Activated naive CD4-positive, alpha-beta T cell treated with anti-CD3 and anti-CD28 coated beads for 36 hours (primary cell): ENCODE measurements at regions not wholly inside any gene's neighbourhood (a gene's known extent, or its start where the extent isn't known, plus 50 kb on each side); places are given as distances from the start of the nearest gene placed in this dataset.

Experiments used
- CTCF ChIA-PET: fragments of 350-600 bp; sonication (Branson Sonifier 250); formaldehyde crosslinking; loops from one replicate; lab custom pipeline; 2021; ENCODE audit warnings: antibody characterized with exemption; lab: Charles Lee
- DNase-seq: peaks from one replicate; pipeline ENCODE4 v3.0.0-alpha.2; 2020
- H3K27ac Mint-ChIP-seq: one replicate; pipeline ENCODE4 v1.8.0; 2021; ENCODE audit warnings: mild to moderate bottlenecking, mixed read lengths
- H3K27me3 Mint-ChIP-seq: one replicate; pipeline ENCODE4 v1.8.0; 2021; ENCODE audit warnings: low read depth, mixed read lengths
- H3K36me3 Mint-ChIP-seq: one replicate; pipeline ENCODE4 v1.8.0; 2021; ENCODE audit warnings: low read depth, mixed read lengths
- H3K4me1 Mint-ChIP-seq: one replicate; pipeline ENCODE4 v1.8.0; 2021; ENCODE audit warnings: low read depth, mixed read lengths
- H3K4me3 Mint-ChIP-seq: one replicate; pipeline ENCODE4 v1.8.0; 2021; ENCODE audit warnings: mild to moderate bottlenecking, moderate library complexity, mixed read lengths
- H3K9me3 Mint-ChIP-seq: one replicate; pipeline ENCODE4 v1.8.0; 2021; ENCODE audit warnings: mixed read lengths
- intact Hi-C: fragments of 100-400 bp; cut with micrococcal nuclease; formaldehyde crosslinking; loops from one replicate; pipeline ENCODE4 v1.15.1; 2023

GRCh38 chr2:5473635-5474034 is 218.5 kb upstream of the SOX11 start:
- no peaks in the 10 kb centered on the region for H3K36me3 Mint-ChIP-seq
- H3K4me3 Mint-ChIP-seq = no peak overlapping the region
- no peak for DNase-seq
- no peak overlapping the region for H3K27ac Mint-ChIP-seq
- CTCF ChIA-PET = interaction anchor here (0.6 kb wide), 1 partner anchor 1408 kb away, joined by 3 read pairs; no protein-coding TSS in a partner anchor
- H3K4me1 Mint-ChIP-seq = no peaks in the 10 kb centered on the region
- H3K27me3 Mint-ChIP-seq = no peaks in the 10 kb centered on the region
- intact Hi-C loops = no loop called here
- H3K9me3 Mint-ChIP-seq = no peaks in the 10 kb centered on the region

GRCh38 chr2:5474716-5475115 is 217.5 kb upstream of the SOX11 start:
- H3K4me3 Mint-ChIP-seq = no peak overlapping the region
- no peaks in the 10 kb centered on the region for H3K4me1 Mint-ChIP-seq
- no peaks in the 10 kb centered on the region for H3K27me3 Mint-ChIP-seq
- no peak overlapping the region for H3K27ac Mint-ChIP-seq
- H3K9me3 Mint-ChIP-seq = no peaks in the 10 kb centered on the region
- no peak for DNase-seq
- CTCF ChIA-PET = no interaction called here
- intact Hi-C loops = no loop called here
- no peaks in the 10 kb centered on the region for H3K36me3 Mint-ChIP-seq

- Mint-ChIP-seq H3K27ac (no peak overlapping the region), H3K4me1 (no peaks in the 10 kb centered on the region), H3K36me3 (no peaks in the 10 kb centered on the region), H3K27me3 (peaks cover 16% of the 10 kb centered on the region), H3K9me3 (no peaks in the 10 kb centered on the region), H3K4me3 (no peak overlapping the region)
- DNase-seq = peak; percentile 28
- intact Hi-C loops = no loop called here
- CTCF ChIA-PET = no interaction called here
These were observed 212.8 kb upstream of the SOX11 start for GRCh38 chr2:5479265-5479928.

- CTCF ChIA-PET = no interaction called here
- intact Hi-C loops = no loop called here
- no peak for DNase-seq
- Mint-ChIP-seq H3K27ac (no peak overlapping the region), H3K27me3 (peaks cover 22% of the 10 kb centered on the region), H3K4me1 (no peaks in the 10 kb centered on the region), H3K4me3 (no peak overlapping the region), H3K9me3 (no peaks in the 10 kb centered on the region), H3K36me3 (no peaks in the 10 kb centered on the region)
These were observed 209.3 kb upstream of the SOX11 start for GRCh38 chr2:5482929-5483331.

- Mint-ChIP-seq H3K27ac (no peak overlapping the region), H3K27me3 (peaks cover 22% of the 10 kb centered on the region), H3K4me1 (no peaks in the 10 kb centered on the region), H3K9me3 (no peaks in the 10 kb centered on the region), H3K4me3 (no peak overlapping the region), H3K36me3 (no peaks in the 10 kb centered on the region)
- DNase-seq = no peak
- intact Hi-C loops = no loop called here
- CTCF ChIA-PET = no interaction called here
These were observed 207.3 kb upstream of the SOX11 start for GRCh38 chr2:5484868-5485267.

- Mint-ChIP-seq H3K27me3 (peaks cover 5% of the 10 kb centered on the region), H3K4me3 (no peak overlapping the region), H3K9me3 (no peaks in the 10 kb centered on the region), H3K4me1 (no peaks in the 10 kb centered on the region), H3K27ac (no peak overlapping the region), H3K36me3 (no peaks in the 10 kb centered on the region)
- DNase-seq = no peak
- intact Hi-C loops = no loop called here
- CTCF ChIA-PET = interaction anchor here (0.6 kb wide), 1 partner anchor 1644 kb away, joined by 3 read pairs; no protein-coding TSS in a partner anchor
These were observed 200.7 kb upstream of the SOX11 start for GRCh38 chr2:5491523-5491922.

GRCh38 chr2:5493256-5493655 is 198.9 kb upstream of the SOX11 start:
- CTCF ChIA-PET = no interaction called here
- no peak for DNase-seq
- Mint-ChIP-seq H3K4me3 (no peak overlapping the region), H3K27ac (no peak overlapping the region), H3K9me3 (no peaks in the 10 kb centered on the region), H3K36me3 (no peaks in the 10 kb centered on the region), H3K27me3 (no peaks in the 10 kb centered on the region), H3K4me1 (no peaks in the 10 kb centered on the region)
- intact Hi-C loops = no loop called here

- CTCF ChIA-PET = no interaction called here
- intact Hi-C loops = no loop called here
- Mint-ChIP-seq H3K9me3 (no peaks in the 10 kb centered on the region), H3K27me3 (no peaks in the 10 kb centered on the region), H3K4me1 (no peaks in the 10 kb centered on the region), H3K4me3 (no peak overlapping the region), H3K36me3 (no peaks in the 10 kb centered on the region), H3K27ac (no peak overlapping the region)
- DNase-seq = no peak
These were observed 198.0 kb upstream of the SOX11 start for GRCh38 chr2:5494212-5494611.

- Mint-ChIP-seq H3K27ac (no peak overlapping the region), H3K9me3 (no peaks in the 10 kb centered on the region), H3K4me1 (no peaks in the 10 kb centered on the region), H3K4me3 (no peak overlapping the region), H3K27me3 (no peaks in the 10 kb centered on the region), H3K36me3 (no peaks in the 10 kb centered on the region)
- CTCF ChIA-PET = no interaction called here
- intact Hi-C loops = no loop called here
- DNase-seq = no peak
These were observed 196.6 kb upstream of the SOX11 start for GRCh38 chr2:5495586-5495985.

GRCh38 chr2:5497874-5498273 is 194.3 kb upstream of the SOX11 start:
- CTCF ChIA-PET = no interaction called here
- H3K4me3 Mint-ChIP-seq = no peak overlapping the region

GRCh38 chr2:5501807-5502206 is 190.4 kb upstream of the SOX11 start:
- DNase-seq = no peak
- H3K4me3 Mint-ChIP-seq = no peak overlapping the region
- H3K9me3 Mint-ChIP-seq = no peaks in the 10 kb centered on the region
- H3K36me3 Mint-ChIP-seq = no peaks in the 10 kb centered on the region
- intact Hi-C loops = no loop called here
- H3K4me1 Mint-ChIP-seq = no peaks in the 10 kb centered on the region
- H3K27ac Mint-ChIP-seq = no peak overlapping the region
- CTCF ChIA-PET = no interaction called here
- H3K27me3 Mint-ChIP-seq = no peaks in the 10 kb centered on the region

More at GRCh38 chr2:5497874-5498273, 194.3 kb upstream of the SOX11 start:
- H3K27me3 Mint-ChIP-seq = no peaks in the 10 kb centered on the region
- H3K9me3 Mint-ChIP-seq = no peaks in the 10 kb centered on the region
- no peak overlapping the region for H3K27ac Mint-ChIP-seq
- no peaks in the 10 kb centered on the region for H3K4me1 Mint-ChIP-seq
- no peak for DNase-seq
- intact Hi-C loops = no loop called here
- no peaks in the 10 kb centered on the region for H3K36me3 Mint-ChIP-seq

GRCh38 chr2:5502385-5502784 is 189.8 kb upstream of the SOX11 start:
- Mint-ChIP-seq H3K27me3 (no peaks in the 10 kb centered on the region), H3K4me3 (no peak overlapping the region), H3K4me1 (no peaks in the 10 kb centered on the region), H3K9me3 (no peaks in the 10 kb centered on the region), H3K36me3 (no peaks in the 10 kb centered on the region), H3K27ac (no peak overlapping the region)
- DNase-seq = no peak
- CTCF ChIA-PET = no interaction called here
- intact Hi-C loops = no loop called here

GRCh38 chr2:5504756-5505155 is 187.4 kb upstream of the SOX11 start:
- Mint-ChIP-seq H3K4me3 (no peak overlapping the region), H3K27me3 (no peaks in the 10 kb centered on the region), H3K9me3 (no peaks in the 10 kb centered on the region), H3K27ac (no peak overlapping the region), H3K4me1 (no peaks in the 10 kb centered on the region), H3K36me3 (no peaks in the 10 kb centered on the region)
- intact Hi-C loops = no loop called here
- no peak for DNase-seq
- CTCF ChIA-PET = no interaction called here
